CD14-positive monocyte (primary cell): ENCODE measurements at regions not wholly inside any gene's neighbourhood (a gene's known extent, or its start where the extent isn't known, plus 50 kb on each side); places are given as distances from the start of the nearest gene placed in this dataset.

Experiments used
- DNase-seq, 3 donors: peaks; one replicate each; pipeline ENCODE4 v3.0.0-alpha.2; 2011 to 2022
- H2AFZ ChIP-seq: 2 replicates; pipeline ENCODE4 v1.6.0; 2012; ENCODE audit warnings: mild to moderate bottlenecking, low read depth, low read length, inconsistent platforms; ENCODE audit not compliant: insufficient read depth, poor library complexity, severe bottlenecking
- H3K27ac ChIP-seq, 2 donors: 1 replicate in 1 of 2; 2 replicates in 1 of 2; pipeline ENCODE4 v1.5.1; 2012 to 2013; ENCODE audit warnings: low read length in 2 of 2, control low read depth in 1 of 2, inconsistent platforms in 1 of 2, low read depth in 1 of 2, mild to moderate bottlenecking in 1 of 2
- H3K27me3 ChIP-seq, 2 donors: one replicate each; pipeline versions ENCODE4 v1.6.0 to v1.6.1; 2011 to 2013; ENCODE audit warnings: low read length in 2 of 2; ENCODE audit not compliant: control insufficient read depth in 2 of 2, insufficient read depth in 2 of 2
- H3K36me3 ChIP-seq, 2 donors: replicated peaks in 1 of 2; 1 replicate in 1 of 2; 2 replicates in 1 of 2; pipeline versions ENCODE4 v1.5.1 to v1.6.1; 2012 to 2013; ENCODE audit warnings: low read length in 2 of 2, control low read depth in 1 of 2, inconsistent platforms in 1 of 2, mild to moderate bottlenecking in 1 of 2; ENCODE audit not compliant: insufficient read depth in 2 of 2, control insufficient read depth in 1 of 2
- H3K4me1 ChIP-seq, 2 donors: 1 replicate in 1 of 2; 2 replicates in 1 of 2; pipeline versions ENCODE4 v1.5.1 to v1.6.1; 2012 to 2013; ENCODE audit warnings: low read length in 2 of 2, control low read depth in 1 of 2, inconsistent platforms in 1 of 2, mild to moderate bottlenecking in 1 of 2, moderate library complexity in 1 of 2; ENCODE audit not compliant: insufficient read depth in 2 of 2, control insufficient read depth in 1 of 2
- H3K4me2 ChIP-seq: replicated peaks from 2 replicates; pipeline ENCODE3; 2012; ENCODE audit warnings: low read length, moderate library complexity, mild to moderate bottlenecking; ENCODE audit not compliant: poor library complexity, severe bottlenecking; ENCODE audit errors: extremely low read depth
- H3K4me3 ChIP-seq, 3 experiments: fragments of 200-600 bp in 1 of 3; sonication (generic) in 1 of 3; replicated peaks in 1 of 3; 1 replicate in 2 of 3; 2 replicates in 1 of 3; pipeline ENCODE4 v1.5.1; 2011 to 2013; ENCODE audit warnings: low read length in 3 of 3, mild to moderate bottlenecking in 3 of 3, control low read depth in 2 of 3, low read depth in 2 of 3, inconsistent platforms in 1 of 3, moderate library complexity in 1 of 3
- H3K79me2 ChIP-seq: 2 replicates; pipeline ENCODE4 v1.6.0; 2012; ENCODE audit warnings: mild to moderate bottlenecking, control low read depth, inconsistent platforms, low read length, moderate library complexity; ENCODE audit not compliant: insufficient read depth
- H3K9ac ChIP-seq: 2 replicates; pipeline ENCODE4 v1.6.0; 2017; ENCODE audit warnings: low read length, mild to moderate bottlenecking; ENCODE audit not compliant: insufficient read depth, poor library complexity, severe bottlenecking
- H3K9me3 ChIP-seq, 2 donors: replicated peaks in 1 of 2; 1 replicate in 1 of 2; 2 replicates in 1 of 2; pipeline versions ENCODE4 v1.5.1 to v1.6.1; 2012 to 2013; ENCODE audit warnings: low read length in 2 of 2, control low read depth in 1 of 2; ENCODE audit not compliant: control insufficient read depth in 1 of 2, insufficient read depth in 1 of 2
- H4K20me1 ChIP-seq: 2 replicates; pipeline ENCODE4 v1.6.0; 2012; ENCODE audit warnings: mild to moderate bottlenecking, low read length, control low read depth, moderate library complexity; ENCODE audit not compliant: insufficient read depth
- H3K27ac Mint-ChIP-seq, 7 donors: one replicate each; pipeline ENCODE4 v1.8.0; 2020; ENCODE audit warnings: mild to moderate bottlenecking in 7 of 7, mixed read lengths in 7 of 7, moderate library complexity in 6 of 7, inconsistent platforms in 2 of 7
- H3K27me3 Mint-ChIP-seq, 3 donors: one replicate each; pipeline ENCODE4 v1.8.0; 2021 to 2022; ENCODE audit warnings: low read depth in 3 of 3, mild to moderate bottlenecking in 3 of 3, mixed read lengths in 3 of 3, moderate library complexity in 3 of 3, inconsistent platforms in 1 of 3
- H3K36me3 Mint-ChIP-seq, 2 donors: one replicate each; pipeline ENCODE4 v1.8.0; 2020; ENCODE audit warnings: mixed read lengths in 2 of 2, inconsistent platforms in 1 of 2, mild to moderate bottlenecking in 1 of 2
- H3K4me1 Mint-ChIP-seq: one replicate; pipeline ENCODE4 v1.8.0; 2020; ENCODE audit warnings: mild to moderate bottlenecking, mixed read lengths
- H3K4me3 Mint-ChIP-seq, 2 donors: one replicate each; pipeline ENCODE4 v1.8.0; 2020; ENCODE audit warnings: mild to moderate bottlenecking in 2 of 2, mixed read lengths in 2 of 2, moderate library complexity in 1 of 2
- H3K9me3 Mint-ChIP-seq, 7 donors: one replicate each; pipeline ENCODE4 v1.8.0; 2020 to 2022; ENCODE audit warnings: mixed read lengths in 7 of 7, mild to moderate bottlenecking in 6 of 7, moderate library complexity in 6 of 7, inconsistent platforms in 2 of 7
- WGBS: methylation state at CpG from one replicate; pipeline ENCODE4 v1.1.5; 2013; ENCODE audit warnings: missing lambda C conversion rate; ENCODE audit not compliant: insufficient coverage; 5-methylcytosine and 5-hydroxymethylcytosine counted together
- intact Hi-C, 2 donors: fragments of 100-400 bp; cut with micrococcal nuclease; formaldehyde crosslinking; loops; one replicate each; pipeline versions ENCODE4 v1.15.0 to v1.15.1; 2023
- TF ChIP-seq, protein P1 (sequence below): fragments of 200-600 bp; IDR thresholded peaks from one replicate; pipeline ENCODE4 v1.8.0; 2022; ENCODE audit warnings: antibody characterized with exemption, mild to moderate bottlenecking

- no peaks in the 10 kb centered on the region for H3K4me1 ChIP-seq
- H2AFZ ChIP-seq, result no peak overlapping the region
- H3K27me3 ChIP-seq, result no peaks in the 10 kb centered on the region
- H3K4me3 ChIP-seq, result no peak overlapping the region
- Mint-ChIP-seq H3K9me3 (peaks cover 0 to 12% (median 7%) of the 10 kb centered on the region in 7 donors), H3K36me3 (no peaks in the 10 kb centered on the region), H3K27ac (no peak overlapping the region), H3K4me3 (no peak overlapping the region), H3K4me1 (no peaks in the 10 kb centered on the region), H3K27me3 (peaks cover 0 to 2% (median 0%) of the 10 kb centered on the region in 3 donors)
- no peak overlapping the region for H3K9ac ChIP-seq
- intact Hi-C loops, result no loop called here
- no peaks in the 10 kb centered on the region for H4K20me1 ChIP-seq
- 90% methylated on average over 1 of the region's 2 CpGs for WGBS
- TF ChIP-seq, protein P1, sequence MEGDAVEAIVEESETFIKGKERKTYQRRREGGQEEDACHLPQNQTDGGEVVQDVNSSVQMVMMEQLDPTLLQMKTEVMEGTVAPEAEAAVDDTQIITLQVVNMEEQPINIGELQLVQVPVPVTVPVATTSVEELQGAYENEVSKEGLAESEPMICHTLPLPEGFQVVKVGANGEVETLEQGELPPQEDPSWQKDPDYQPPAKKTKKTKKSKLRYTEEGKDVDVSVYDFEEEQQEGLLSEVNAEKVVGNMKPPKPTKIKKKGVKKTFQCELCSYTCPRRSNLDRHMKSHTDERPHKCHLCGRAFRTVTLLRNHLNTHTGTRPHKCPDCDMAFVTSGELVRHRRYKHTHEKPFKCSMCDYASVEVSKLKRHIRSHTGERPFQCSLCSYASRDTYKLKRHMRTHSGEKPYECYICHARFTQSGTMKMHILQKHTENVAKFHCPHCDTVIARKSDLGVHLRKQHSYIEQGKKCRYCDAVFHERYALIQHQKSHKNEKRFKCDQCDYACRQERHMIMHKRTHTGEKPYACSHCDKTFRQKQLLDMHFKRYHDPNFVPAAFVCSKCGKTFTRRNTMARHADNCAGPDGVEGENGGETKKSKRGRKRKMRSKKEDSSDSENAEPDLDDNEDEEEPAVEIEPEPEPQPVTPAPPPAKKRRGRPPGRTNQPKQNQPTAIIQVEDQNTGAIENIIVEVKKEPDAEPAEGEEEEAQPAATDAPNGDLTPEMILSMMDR, result no peak
- H3K9me3 ChIP-seq, result peaks cover 14 to 15% of the 10 kb centered on the region in 2 donors
- H3K27ac ChIP-seq, result no peak overlapping the region
- no peaks in the 10 kb centered on the region for H3K79me2 ChIP-seq
- H3K4me2 ChIP-seq, result no peak overlapping the region
- H3K36me3 ChIP-seq, result no peaks in the 10 kb centered on the region
- no peak for DNase-seq
These were observed 405.6 kb downstream of the GABRG2 start for GRCh38 chr5:162473041-162473714.

DNA sequence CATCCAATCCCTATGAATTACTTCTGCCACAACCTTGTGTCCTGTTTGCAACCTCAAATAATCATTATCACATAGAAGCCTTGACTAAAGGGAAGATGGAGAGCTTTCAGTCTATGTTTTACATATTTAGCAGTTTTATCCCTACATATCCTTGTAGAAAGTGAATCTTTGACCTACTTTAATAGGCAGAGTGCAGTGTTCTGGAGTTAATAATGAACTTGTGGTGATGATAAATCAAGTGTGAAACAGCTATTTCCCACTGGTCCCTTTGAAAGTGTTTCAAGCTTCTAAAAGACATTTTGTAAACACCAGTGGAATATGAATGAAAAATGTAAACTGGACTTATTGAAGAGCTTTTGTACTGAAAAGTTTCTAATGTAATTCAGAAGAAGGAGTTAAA is 406.7 kb downstream of the GABRG2 start:
- H4K20me1 ChIP-seq, result no peaks in the 10 kb centered on the region
- peaks cover 9 to 14% of the 10 kb centered on the region in 2 donors for H3K9me3 ChIP-seq
- TF ChIP-seq, protein P1, result no peak
- H3K79me2 ChIP-seq, result no peaks in the 10 kb centered on the region
- Mint-ChIP-seq H3K27ac (no peak overlapping the region), H3K4me3 (no peak overlapping the region), H3K36me3 (no peaks in the 10 kb centered on the region), H3K4me1 (no peaks in the 10 kb centered on the region), H3K9me3 (peaks cover 0 to 12% (median 7%) of the 10 kb centered on the region in 7 donors), H3K27me3 (peaks cover 0 to 2% (median 0%) of the 10 kb centered on the region in 3 donors)
- H3K9ac ChIP-seq, result no peak overlapping the region
- no peaks in the 10 kb centered on the region for H3K27me3 ChIP-seq
- H3K4me2 ChIP-seq, result no peak overlapping the region
- no peak overlapping the region for H3K4me3 ChIP-seq
- DNase-seq, result no peak
- no peak overlapping the region for H2AFZ ChIP-seq
- intact Hi-C loops, result no loop called here
- H3K27ac ChIP-seq, result no peak overlapping the region
- H3K36me3 ChIP-seq, result no peaks in the 10 kb centered on the region
- no peaks in the 10 kb centered on the region for H3K4me1 ChIP-seq
